ENCODE measurements at regions not wholly inside any gene's neighbourhood (a gene's known extent, or its start where the extent isn't known, plus 50 kb on each side); places are given as distances from the start of the nearest gene placed in this dataset.

DNA sequence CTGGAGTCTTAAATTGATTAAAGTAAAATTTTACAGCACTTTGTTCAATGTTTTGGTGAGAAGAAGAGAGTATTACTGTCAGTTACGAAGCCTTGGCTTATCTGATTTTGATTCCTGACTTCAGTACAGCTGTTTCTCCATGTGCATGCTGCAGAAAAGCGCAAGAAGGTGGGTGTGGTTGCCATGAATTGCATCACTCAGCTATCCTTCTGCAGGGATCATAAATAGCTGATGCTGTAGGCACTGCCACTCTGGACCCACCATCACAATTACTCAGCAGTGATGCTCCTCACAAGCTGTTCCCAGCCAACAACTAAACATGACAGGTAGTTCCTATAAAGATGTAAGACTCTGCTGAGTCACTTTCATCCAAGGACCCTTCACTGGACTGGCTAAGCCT lies 321.2 kb downstream of the IRS2 start:
- no peaks in the 10 kb centered on the region for H3K4me1 ChIP-seq
- DNase-seq (no peak), ATAC-seq (no peak)
- 25 to 26% methylated on average over 2 of the region's 2 CpGs for WGBS, 2 donors
- H3K27ac ChIP-seq: no peak overlapping the region
- H3K27me3 ChIP-seq: no peaks in the 10 kb centered on the region
- intact Hi-C loops (cut with DNase I): no loop called here
- no peaks in the 10 kb centered on the region for H3K36me3 ChIP-seq (replicated peaks in 1 of 2; ENCODE audit: insufficient read depth in 1 of 2, low read depth in 2 of 2)
- no peak overlapping the region for H3K4me3 ChIP-seq
- TF ChIP-seq POLR2A (IDR thresholded peaks at IDR 0.05): no peak
- TF ChIP-seq, protein P1, sequence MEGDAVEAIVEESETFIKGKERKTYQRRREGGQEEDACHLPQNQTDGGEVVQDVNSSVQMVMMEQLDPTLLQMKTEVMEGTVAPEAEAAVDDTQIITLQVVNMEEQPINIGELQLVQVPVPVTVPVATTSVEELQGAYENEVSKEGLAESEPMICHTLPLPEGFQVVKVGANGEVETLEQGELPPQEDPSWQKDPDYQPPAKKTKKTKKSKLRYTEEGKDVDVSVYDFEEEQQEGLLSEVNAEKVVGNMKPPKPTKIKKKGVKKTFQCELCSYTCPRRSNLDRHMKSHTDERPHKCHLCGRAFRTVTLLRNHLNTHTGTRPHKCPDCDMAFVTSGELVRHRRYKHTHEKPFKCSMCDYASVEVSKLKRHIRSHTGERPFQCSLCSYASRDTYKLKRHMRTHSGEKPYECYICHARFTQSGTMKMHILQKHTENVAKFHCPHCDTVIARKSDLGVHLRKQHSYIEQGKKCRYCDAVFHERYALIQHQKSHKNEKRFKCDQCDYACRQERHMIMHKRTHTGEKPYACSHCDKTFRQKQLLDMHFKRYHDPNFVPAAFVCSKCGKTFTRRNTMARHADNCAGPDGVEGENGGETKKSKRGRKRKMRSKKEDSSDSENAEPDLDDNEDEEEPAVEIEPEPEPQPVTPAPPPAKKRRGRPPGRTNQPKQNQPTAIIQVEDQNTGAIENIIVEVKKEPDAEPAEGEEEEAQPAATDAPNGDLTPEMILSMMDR (IDR thresholded peaks at IDR 0.05): no peak
- no peaks in the 10 kb centered on the region for H3K9me3 ChIP-seq

GRCh38 chr13:109454167-109454917 lies 332.0 kb downstream of the IRS2 start:
- no peaks in the 10 kb centered on the region for H3K4me1 ChIP-seq
- 73 to 79% methylated on average over 4 of the region's 4 CpGs for WGBS, 2 donors
- TF ChIP-seq, protein P1 (IDR thresholded peaks at IDR 0.05): no peak
- TF ChIP-seq POLR2A (IDR thresholded peaks at IDR 0.05): no peak
- no peaks in the 10 kb centered on the region for H3K9me3 ChIP-seq
- no peak overlapping the region for H3K4me3 ChIP-seq
- ATAC-seq: no peak
- H3K27me3 ChIP-seq: no peaks in the 10 kb centered on the region
- H3K36me3 ChIP-seq (replicated peaks in 1 of 2; ENCODE audit: insufficient read depth in 1 of 2, low read depth in 2 of 2): no peaks in the 10 kb centered on the region
- no peak for DNase-seq
- intact Hi-C loops (cut with DNase I): no loop called here
- H3K27ac ChIP-seq: no peak overlapping the region

- TF ChIP-seq, protein P1 (IDR thresholded peaks at IDR 0.05): no peak
- Histone ChIP-seq H3K9me3 (no peaks in the 10 kb centered on the region), H3K27ac (no peak overlapping the region), H3K36me3 (replicated peaks in 1 of 2; ENCODE audit: insufficient read depth in 1 of 2, low read depth in 2 of 2) (no peaks in the 10 kb centered on the region), H3K4me3 (no peak overlapping the region), H3K4me1 (no peaks in the 10 kb centered on the region), H3K27me3 (no peaks in the 10 kb centered on the region)
- intact Hi-C loops (cut with DNase I): no loop called here
- WGBS, 2 donors: 44 to 63% methylated on average over 2 of the region's 2 CpGs
- ATAC-seq (no peak), DNase-seq (no peak)
Observed at GRCh38 chr13:109451726-109452125, 334.7 kb downstream of the IRS2 start.

DNA sequence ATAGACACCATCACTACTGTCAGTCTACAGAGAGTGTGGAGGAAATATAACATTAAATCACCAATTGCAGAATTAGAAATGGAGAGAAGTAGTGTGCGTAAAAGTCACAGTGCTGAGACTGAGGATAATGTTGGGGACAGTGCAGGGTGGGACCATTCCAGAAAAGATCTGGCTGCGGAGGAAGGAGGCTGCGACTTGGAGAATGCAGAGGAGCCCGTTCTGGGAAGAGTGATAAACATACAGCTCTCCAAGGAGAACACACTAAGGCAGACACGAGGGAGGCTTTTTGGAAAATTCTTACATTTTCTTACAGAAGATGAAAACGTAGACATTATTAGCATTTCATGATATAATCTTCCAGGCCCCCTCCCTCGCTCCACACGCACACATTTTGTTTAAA lies 337.8 kb downstream of the IRS2 start:
- ATAC-seq (no peak), DNase-seq (no peak)
- intact Hi-C loops (cut with DNase I): no loop called here
- H3K27me3 ChIP-seq: no peaks in the 10 kb centered on the region
- no peak overlapping the region for H3K27ac ChIP-seq
- no peak overlapping the region for H3K4me3 ChIP-seq
- TF ChIP-seq, protein P1 (IDR thresholded peaks at IDR 0.05): no peak
- no peak for TF ChIP-seq POLR2A (IDR thresholded peaks at IDR 0.05)
- 80 to 81% methylated on average over 8 of the region's 8 CpGs for WGBS, 2 donors
- H3K4me1 ChIP-seq: no peaks in the 10 kb centered on the region
- no peaks in the 10 kb centered on the region for H3K9me3 ChIP-seq
- no peaks in the 10 kb centered on the region for H3K36me3 ChIP-seq (replicated peaks in 1 of 2; ENCODE audit: insufficient read depth in 1 of 2, low read depth in 2 of 2)

DNA sequence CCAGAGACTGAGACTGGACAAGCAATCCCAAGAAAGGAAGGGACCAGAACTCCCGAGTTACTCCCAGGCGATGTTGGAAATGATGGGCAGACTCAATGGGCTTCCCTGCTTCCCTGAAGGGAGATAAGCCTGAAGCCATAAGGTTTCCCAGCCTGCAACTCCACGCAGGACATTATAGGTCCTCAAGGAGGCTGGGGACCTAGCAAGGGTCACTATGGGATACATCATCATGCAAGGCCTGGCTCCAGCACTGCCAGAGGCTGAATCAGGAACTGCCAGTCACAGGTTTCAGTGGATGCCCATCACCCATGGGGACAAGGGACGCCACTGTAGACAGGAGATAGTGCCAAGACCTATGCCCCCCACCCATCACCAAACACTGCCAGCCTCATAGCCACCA lies 338.7 kb downstream of the IRS2 start:
- no peak for DNase-seq
- Histone ChIP-seq H3K4me1 (no peaks in the 10 kb centered on the region), H3K27ac (no peak overlapping the region), H3K4me3 (no peak overlapping the region), H3K36me3 (replicated peaks in 1 of 2; ENCODE audit: insufficient read depth in 1 of 2, low read depth in 2 of 2) (no peaks in the 10 kb centered on the region), H3K27me3 (no peaks in the 10 kb centered on the region), H3K9me3 (no peaks in the 10 kb centered on the region)
- intact Hi-C loops (cut with DNase I): no loop called here
- TF ChIP-seq POLR2A (IDR thresholded peaks at IDR 0.05): no peak
- TF ChIP-seq, protein P1 (IDR thresholded peaks at IDR 0.05): no peak
- WGBS, 2 donors: 74 to 80% methylated on average over 3 to 4 of the region's 4 CpGs
- ATAC-seq: no peak
